WTC11 (cell line): ENCODE measurements at regions not wholly inside any gene's neighbourhood (a gene's known extent, or its start where the extent isn't known, plus 50 kb on each side); places are given as distances from the start of the nearest gene placed in this dataset.

Source experiments
- ATAC-seq: fragments of 200-7000 bp; cut with Tn5 transposase; 2 replicates; pipeline ENCODE4 v1.10.0; 2021; ENCODE audit warnings: mild to moderate bottlenecking, moderate library complexity
- CTCF ChIA-PET: fragments of 300-600 bp; sonication (Branson Sonifier 250); formaldehyde crosslinking; loops from one replicate; lab custom pipeline; 2021; ENCODE audit warnings: antibody characterized with exemption; lab: Charles Lee
- POLR2A ChIA-PET: fragments of 350-600 bp; sonication (Branson Sonifier 250); formaldehyde crosslinking; loops from one replicate; lab custom pipeline; 2021; ENCODE audit warnings: antibody characterized with exemption; lab: Charles Lee
- DNase-seq: peaks from one replicate; pipeline ENCODE4 v3.0.0; 2021; ENCODE audit warnings: low spot score
- H3K27ac Mint-ChIP-seq: 2 replicates; pipeline ENCODE4 v1.8.0; 2021; ENCODE audit warnings: mixed read lengths
- H3K27me3 Mint-ChIP-seq: 2 replicates; pipeline ENCODE4 v1.8.0; 2021; ENCODE audit warnings: low read depth, mild to moderate bottlenecking, moderate library complexity, mixed read lengths
- H3K36me3 Mint-ChIP-seq: 2 replicates; pipeline ENCODE4 v1.8.0; 2021; ENCODE audit warnings: mixed read lengths
- H3K4me1 Mint-ChIP-seq: 2 replicates; pipeline ENCODE4 v1.8.0; 2022; ENCODE audit warnings: mixed read lengths
- H3K4me3 Mint-ChIP-seq: 2 replicates; pipeline ENCODE4 v1.8.0; 2021; ENCODE audit warnings: mild to moderate bottlenecking, moderate library complexity, mixed read lengths
- H3K9me3 Mint-ChIP-seq: 2 replicates; pipeline ENCODE4 v1.8.0; 2021; ENCODE audit warnings: mixed read lengths
- ATF2 ChIP-seq: sonication (generic); formaldehyde crosslinking; IDR thresholded peaks from 2 replicates; pipeline ENCODE4 v1.8.1; 2022; ENCODE audit warnings: low read depth, missing genetic modification reagents, borderline replicate concordance
- CBFB ChIP-seq: sonication (generic); formaldehyde crosslinking; IDR thresholded peaks from 2 replicates; pipeline ENCODE4 v1.8.1; 2022; ENCODE audit warnings: mild to moderate bottlenecking, low read depth, missing genetic modification reagents
- FOXP4 ChIP-seq: sonication (generic); formaldehyde crosslinking; IDR thresholded peaks from 2 replicates; pipeline ENCODE4 v1.8.0; 2022; ENCODE audit warnings: mild to moderate bottlenecking, missing genetic modification reagents
- HMGA2 ChIP-seq: fragments of 250-450 bp; sonication (Bioruptor Pico); IDR thresholded peaks from 2 replicates; pipeline ENCODE4 v1.4.0; 2021; ENCODE audit warnings: mild to moderate bottlenecking, moderate library complexity
- IRF1 ChIP-seq: sonication (generic); formaldehyde crosslinking; IDR thresholded peaks from 2 replicates; pipeline ENCODE4 v1.8.0; 2023; ENCODE audit warnings: missing genetic modification reagents
- NR1H2 ChIP-seq: sonication (generic); formaldehyde crosslinking; IDR thresholded peaks from 2 replicates; pipeline ENCODE4 v1.9.0; 2021; ENCODE audit warnings: mild to moderate bottlenecking, moderate library complexity, missing genetic modification reagents
- PRDM15 ChIP-seq: sonication (generic); formaldehyde crosslinking; IDR thresholded peaks from 2 replicates; pipeline ENCODE4 v1.8.0; 2022; ENCODE audit warnings: missing genetic modification reagents
- PRRX2 ChIP-seq: fragments of 250-450 bp; sonication (Bioruptor Pico); IDR thresholded peaks from 2 replicates; pipeline ENCODE4 v1.8.0; 2021; ENCODE audit warnings: mild to moderate bottlenecking
- RORB ChIP-seq: fragments of 250-450 bp; sonication (Bioruptor Pico); IDR thresholded peaks from 2 replicates; pipeline ENCODE4 v1.9.0; 2021; ENCODE audit warnings: mild to moderate bottlenecking
- SMAD3 ChIP-seq: sonication (generic); formaldehyde crosslinking; IDR thresholded peaks from 2 replicates; pipeline ENCODE4 v1.8.0; 2022; ENCODE audit warnings: missing genetic modification reagents, mild to moderate bottlenecking, borderline replicate concordance
- SMAD4 ChIP-seq: sonication (generic); formaldehyde crosslinking; IDR thresholded peaks from 2 replicates; pipeline ENCODE4 v1.8.0; 2022; ENCODE audit warnings: mild to moderate bottlenecking, missing genetic modification reagents
- ZBTB21 ChIP-seq: sonication (generic); formaldehyde crosslinking; IDR thresholded peaks from 2 replicates; pipeline ENCODE4 v1.8.1; 2023; ENCODE audit warnings: mild to moderate bottlenecking, missing genetic modification reagents, borderline replicate concordance
- ZNF232 ChIP-seq: sonication (generic); formaldehyde crosslinking; IDR thresholded peaks from 2 replicates; pipeline ENCODE4 v1.8.0; 2022; ENCODE audit warnings: mild to moderate bottlenecking, missing genetic modification reagents
- ZNF263 ChIP-seq: sonication (generic); formaldehyde crosslinking; IDR thresholded peaks from 2 replicates; pipeline ENCODE4 v1.8.1; 2022; ENCODE audit warnings: low read depth, mild to moderate bottlenecking, moderate library complexity, missing genetic modification reagents
- ZNF416 ChIP-seq: fragments of 250-450 bp; sonication (Bioruptor Pico); IDR thresholded peaks from 2 replicates; pipeline ENCODE4 v1.9.0; 2021; ENCODE audit warnings: mild to moderate bottlenecking, inconsistent platforms
- ZNF671 ChIP-seq: fragments of 250-450 bp; sonication (Bioruptor Pico); IDR thresholded peaks from 2 replicates; pipeline ENCODE4 v1.8.0; 2021; ENCODE audit warnings: mild to moderate bottlenecking
- TF ChIP-seq, protein P1 (sequence below): sonication (generic); formaldehyde crosslinking; IDR thresholded peaks from 2 replicates; pipeline ENCODE4 v1.8.1; 2022; ENCODE audit warnings: missing genetic modification reagents, borderline replicate concordance
- TF ChIP-seq, protein P2 (sequence below): sonication (generic); formaldehyde crosslinking; IDR thresholded peaks from 2 replicates; pipeline ENCODE4 v1.8.1; 2023; ENCODE audit warnings: mild to moderate bottlenecking, missing genetic modification reagents

DNA sequence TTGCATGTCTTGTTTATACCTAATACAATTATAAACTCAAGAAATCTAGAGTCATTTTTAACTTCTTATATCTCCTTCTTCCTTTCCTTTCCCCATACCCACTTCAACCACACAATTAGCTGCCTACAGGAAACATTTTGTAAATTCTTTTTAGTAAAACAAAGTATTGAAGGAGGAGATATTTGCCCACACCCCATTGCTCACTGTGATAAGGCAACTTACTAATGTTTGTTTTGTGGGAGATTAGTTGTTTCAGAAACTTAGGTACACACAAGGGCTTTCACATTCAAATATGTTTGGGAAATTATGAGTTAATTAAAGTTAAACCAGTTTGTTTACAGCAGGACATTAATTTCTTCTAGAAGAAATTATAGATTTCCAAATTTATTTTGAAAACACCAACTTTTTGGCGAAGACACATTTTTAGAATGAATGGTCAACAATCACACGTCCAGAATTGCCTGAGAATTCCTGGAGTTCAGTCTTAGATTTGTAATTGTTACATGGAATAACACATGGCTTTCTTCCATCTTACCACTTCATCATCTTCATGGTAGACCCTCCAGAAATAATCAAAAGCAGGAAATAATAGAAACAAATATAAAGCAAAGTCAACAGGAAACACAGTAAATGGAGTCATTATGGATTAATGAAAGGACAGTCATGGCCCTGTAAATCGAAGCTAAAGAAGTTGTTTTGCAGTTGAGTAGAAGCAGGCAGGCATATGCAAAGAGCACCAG lies 62.5 kb upstream of the RAB27B start:
- H3K4me3 Mint-ChIP-seq, result no peak overlapping the region
- POLR2A ChIA-PET, result no interaction called here
- H3K27ac Mint-ChIP-seq, result peak overlapping the region; percentile 54; the same call in 1 of the 2 replicates
- H3K9me3 Mint-ChIP-seq, result no peaks in the 10 kb centered on the region
- TF ChIP-seq PRRX2 (no peak), ZNF416 (CRISPR knock-in tag) (no peak), ZBTB21 (CRISPR knock-in tag) (no peak), IRF1 (CRISPR knock-in tag) (no peak), CBFB (CRISPR knock-in tag) (no peak), ZNF232 (CRISPR knock-in tag) (no peak), NR1H2 (no peak), ZNF671 (CRISPR knock-in tag) (no peak), FOXP4 (CRISPR knock-in tag) (no peak), RORB (CRISPR knock-in tag) (no peak), ATF2 (CRISPR knock-in tag) (no peak), ZNF263 (CRISPR knock-in tag) (no peak), SMAD3 (no peak), PRDM15 (CRISPR knock-in tag) (no peak), SMAD4 (no peak), HMGA2 (no peak)
- TF ChIP-seq, protein P1, sequence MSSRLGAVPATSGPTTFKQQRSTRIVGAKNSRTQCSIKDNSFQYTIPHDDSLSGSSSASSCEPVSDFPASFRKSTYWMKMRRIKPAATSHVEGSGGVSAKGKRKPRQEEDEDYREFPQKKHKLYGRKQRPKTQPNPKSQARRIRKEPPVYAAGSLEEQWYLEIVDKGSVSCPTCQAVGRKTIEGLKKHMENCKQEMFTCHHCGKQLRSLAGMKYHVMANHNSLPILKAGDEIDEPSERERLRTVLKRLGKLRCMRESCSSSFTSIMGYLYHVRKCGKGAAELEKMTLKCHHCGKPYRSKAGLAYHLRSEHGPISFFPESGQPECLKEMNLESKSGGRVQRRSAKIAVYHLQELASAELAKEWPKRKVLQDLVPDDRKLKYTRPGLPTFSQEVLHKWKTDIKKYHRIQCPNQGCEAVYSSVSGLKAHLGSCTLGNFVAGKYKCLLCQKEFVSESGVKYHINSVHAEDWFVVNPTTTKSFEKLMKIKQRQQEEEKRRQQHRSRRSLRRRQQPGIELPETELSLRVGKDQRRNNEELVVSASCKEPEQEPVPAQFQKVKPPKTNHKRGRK (CRISPR knock-in tag), result no peak
- TF ChIP-seq, protein P2, sequence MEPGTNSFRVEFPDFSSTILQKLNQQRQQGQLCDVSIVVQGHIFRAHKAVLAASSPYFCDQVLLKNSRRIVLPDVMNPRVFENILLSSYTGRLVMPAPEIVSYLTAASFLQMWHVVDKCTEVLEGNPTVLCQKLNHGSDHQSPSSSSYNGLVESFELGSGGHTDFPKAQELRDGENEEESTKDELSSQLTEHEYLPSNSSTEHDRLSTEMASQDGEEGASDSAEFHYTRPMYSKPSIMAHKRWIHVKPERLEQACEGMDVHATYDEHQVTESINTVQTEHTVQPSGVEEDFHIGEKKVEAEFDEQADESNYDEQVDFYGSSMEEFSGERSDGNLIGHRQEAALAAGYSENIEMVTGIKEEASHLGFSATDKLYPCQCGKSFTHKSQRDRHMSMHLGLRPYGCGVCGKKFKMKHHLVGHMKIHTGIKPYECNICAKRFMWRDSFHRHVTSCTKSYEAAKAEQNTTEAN (CRISPR knock-in tag), result no peak
- CTCF ChIA-PET, result no interaction called here
- no peak for DNase-seq
- ATAC-seq, result no peak
- H3K4me1 Mint-ChIP-seq, result peaks cover 41% of the 10 kb centered on the region
- no peaks in the 10 kb centered on the region for H3K36me3 Mint-ChIP-seq
- H3K27me3 Mint-ChIP-seq, result no peaks in the 10 kb centered on the region
